ENCODE measurements at regions not wholly inside any gene's neighbourhood (a gene's known extent, or its start where the extent isn't known, plus 50 kb on each side); places are given as distances from the start of the nearest gene placed in this dataset.

DNA sequence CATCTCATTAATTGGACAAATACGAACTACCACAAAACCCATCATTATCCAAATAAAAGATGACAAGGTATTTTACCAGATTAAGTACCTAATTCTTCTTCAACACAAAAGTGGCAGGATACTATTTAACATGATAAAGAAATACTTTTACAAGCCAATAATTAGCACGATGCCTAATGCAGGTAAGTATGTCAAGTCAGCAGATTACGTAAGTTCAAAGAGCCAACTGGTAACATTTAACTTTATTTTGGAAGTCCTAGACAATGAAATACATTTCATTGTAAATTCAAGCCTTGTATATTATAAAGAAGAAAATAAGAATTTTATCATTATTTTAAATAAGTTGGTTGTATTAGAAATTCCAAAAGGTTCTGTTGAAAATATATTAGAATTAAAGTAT, 535.3 kb upstream of the SOX9 start:
- no TSS peak for BruUV-seq (replicated peaks)
- no peaks in the 10 kb centered on the region for H3K4me1 ChIP-seq (ENCODE audit: control insufficient read depth, insufficient read depth, low read length)
- no peak for ATAC-seq
- H3K27ac ChIP-seq (ENCODE audit: low read length), result no peak overlapping the region
- ChIA-PET CTCF (no interaction called here), POLR2A (no interaction called here)
- no peak overlapping the region for H3K4me3 ChIP-seq (ENCODE audit: low read depth in 2 of 2, low read length in 2 of 2)
- H3K27me3 ChIP-seq (ENCODE audit: control insufficient read depth, insufficient read depth, low read length), result no peaks in the 10 kb centered on the region
- TF ChIP-seq TCF7L2 (IDR thresholded peaks at IDR 0.05; ENCODE audit: low read depth, low read length), result no peak
- TF ChIP-seq POLR2AphosphoS5 (IDR thresholded peaks at IDR 0.05; ENCODE audit: low read depth, low read length), result no peak
- TF ChIP-seq, protein P1, sequence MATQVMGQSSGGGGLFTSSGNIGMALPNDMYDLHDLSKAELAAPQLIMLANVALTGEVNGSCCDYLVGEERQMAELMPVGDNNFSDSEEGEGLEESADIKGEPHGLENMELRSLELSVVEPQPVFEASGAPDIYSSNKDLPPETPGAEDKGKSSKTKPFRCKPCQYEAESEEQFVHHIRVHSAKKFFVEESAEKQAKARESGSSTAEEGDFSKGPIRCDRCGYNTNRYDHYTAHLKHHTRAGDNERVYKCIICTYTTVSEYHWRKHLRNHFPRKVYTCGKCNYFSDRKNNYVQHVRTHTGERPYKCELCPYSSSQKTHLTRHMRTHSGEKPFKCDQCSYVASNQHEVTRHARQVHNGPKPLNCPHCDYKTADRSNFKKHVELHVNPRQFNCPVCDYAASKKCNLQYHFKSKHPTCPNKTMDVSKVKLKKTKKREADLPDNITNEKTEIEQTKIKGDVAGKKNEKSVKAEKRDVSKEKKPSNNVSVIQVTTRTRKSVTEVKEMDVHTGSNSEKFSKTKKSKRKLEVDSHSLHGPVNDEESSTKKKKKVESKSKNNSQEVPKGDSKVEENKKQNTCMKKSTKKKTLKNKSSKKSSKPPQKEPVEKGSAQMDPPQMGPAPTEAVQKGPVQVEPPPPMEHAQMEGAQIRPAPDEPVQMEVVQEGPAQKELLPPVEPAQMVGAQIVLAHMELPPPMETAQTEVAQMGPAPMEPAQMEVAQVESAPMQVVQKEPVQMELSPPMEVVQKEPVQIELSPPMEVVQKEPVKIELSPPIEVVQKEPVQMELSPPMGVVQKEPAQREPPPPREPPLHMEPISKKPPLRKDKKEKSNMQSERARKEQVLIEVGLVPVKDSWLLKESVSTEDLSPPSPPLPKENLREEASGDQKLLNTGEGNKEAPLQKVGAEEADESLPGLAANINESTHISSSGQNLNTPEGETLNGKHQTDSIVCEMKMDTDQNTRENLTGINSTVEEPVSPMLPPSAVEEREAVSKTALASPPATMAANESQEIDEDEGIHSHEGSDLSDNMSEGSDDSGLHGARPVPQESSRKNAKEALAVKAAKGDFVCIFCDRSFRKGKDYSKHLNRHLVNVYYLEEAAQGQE (IDR thresholded peaks at IDR 0.05; ENCODE audit: insufficient read depth in 1 of 2, low read depth in 2 of 2, low read length in 1 of 2), result no peak
- TF ChIP-seq, protein P2, sequence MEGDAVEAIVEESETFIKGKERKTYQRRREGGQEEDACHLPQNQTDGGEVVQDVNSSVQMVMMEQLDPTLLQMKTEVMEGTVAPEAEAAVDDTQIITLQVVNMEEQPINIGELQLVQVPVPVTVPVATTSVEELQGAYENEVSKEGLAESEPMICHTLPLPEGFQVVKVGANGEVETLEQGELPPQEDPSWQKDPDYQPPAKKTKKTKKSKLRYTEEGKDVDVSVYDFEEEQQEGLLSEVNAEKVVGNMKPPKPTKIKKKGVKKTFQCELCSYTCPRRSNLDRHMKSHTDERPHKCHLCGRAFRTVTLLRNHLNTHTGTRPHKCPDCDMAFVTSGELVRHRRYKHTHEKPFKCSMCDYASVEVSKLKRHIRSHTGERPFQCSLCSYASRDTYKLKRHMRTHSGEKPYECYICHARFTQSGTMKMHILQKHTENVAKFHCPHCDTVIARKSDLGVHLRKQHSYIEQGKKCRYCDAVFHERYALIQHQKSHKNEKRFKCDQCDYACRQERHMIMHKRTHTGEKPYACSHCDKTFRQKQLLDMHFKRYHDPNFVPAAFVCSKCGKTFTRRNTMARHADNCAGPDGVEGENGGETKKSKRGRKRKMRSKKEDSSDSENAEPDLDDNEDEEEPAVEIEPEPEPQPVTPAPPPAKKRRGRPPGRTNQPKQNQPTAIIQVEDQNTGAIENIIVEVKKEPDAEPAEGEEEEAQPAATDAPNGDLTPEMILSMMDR (IDR thresholded peaks at IDR 0.05), result no peak
- TF ChIP-seq SIN3A (IDR thresholded peaks at IDR 0.05; ENCODE audit: borderline replicate concordance, insufficient read depth, low read depth, low read length), result no peak
- no peaks in the 10 kb centered on the region for H3K36me3 ChIP-seq (ENCODE audit: control insufficient read depth, insufficient read depth, low read length)
- in situ Hi-C loops (cut with HindIII; ENCODE audit: low pct_unique_long_range_greater_than_20kb, low sequenced_read_pairs) (no loop called here), intact Hi-C loops (cut with micrococcal nuclease; ENCODE audit: unreplicated experiment) (no loop called here)
- DNase-seq (ENCODE audit: low read depth, low spot score), result no peak
- 0 out of 2 replicates have a peak, but pooled peaks cover 4% of the 10 kb centered on the region for H3K9me3 ChIP-seq (ENCODE audit: control insufficient read depth, insufficient read depth, low read depth, low read length)

DNA sequence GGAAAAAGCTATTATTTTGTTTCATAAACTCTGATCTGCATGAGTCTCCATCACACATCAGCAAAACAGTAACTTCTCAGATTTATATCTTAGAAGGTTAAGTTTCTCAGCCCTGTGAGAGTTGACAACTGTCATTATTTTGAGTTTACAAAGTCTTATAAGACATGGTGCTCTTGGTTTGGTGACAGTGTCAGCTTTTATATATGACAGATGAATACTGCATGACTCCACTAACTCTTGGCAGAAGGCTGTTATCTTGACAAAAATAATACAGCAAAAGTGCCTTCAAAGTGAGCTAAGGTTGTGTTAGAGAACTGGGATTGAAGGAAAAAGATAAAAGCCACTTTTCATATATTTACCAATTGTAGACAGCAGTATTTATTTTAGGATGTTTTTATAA, 528.4 kb upstream of the SOX9 start:
- in situ Hi-C loops (cut with HindIII; ENCODE audit: low pct_unique_long_range_greater_than_20kb, low sequenced_read_pairs), result no loop called here

More for the DNA sequence above, 528.4 kb upstream of the SOX9 start:
- intact Hi-C loops (cut with micrococcal nuclease; ENCODE audit: unreplicated experiment), result no loop called here
- ChIA-PET CTCF (no interaction called here), POLR2A (interaction anchor here (0.6 kb wide), 1 partner anchor 66 kb away, joined by 3 read pairs; no protein-coding TSS in a partner anchor)
- H3K36me3 ChIP-seq (ENCODE audit: control insufficient read depth, insufficient read depth, low read length), result no peaks in the 10 kb centered on the region
- no peaks in the 10 kb centered on the region for H3K27me3 ChIP-seq (ENCODE audit: control insufficient read depth, insufficient read depth, low read length)
- BruUV-seq (replicated peaks), result no TSS peak
- 0 out of 2 replicates have a peak, but pooled peaks cover 4% of the 10 kb centered on the region for H3K9me3 ChIP-seq (ENCODE audit: control insufficient read depth, insufficient read depth, low read depth, low read length)
- H3K27ac ChIP-seq (ENCODE audit: low read length), result no peak overlapping the region
- H3K4me1 ChIP-seq (ENCODE audit: control insufficient read depth, insufficient read depth, low read length), result no peaks in the 10 kb centered on the region
- H3K4me3 ChIP-seq (ENCODE audit: low read depth in 2 of 2, low read length in 2 of 2), result no peak overlapping the region
- ATAC-seq (no peak), DNase-seq (ENCODE audit: low read depth, low spot score) (no peak)
- TF ChIP-seq, protein P2 (IDR thresholded peaks at IDR 0.05), result no peak
- TF ChIP-seq POLR2AphosphoS5 (IDR thresholded peaks at IDR 0.05; ENCODE audit: low read depth, low read length) (no peak), SIN3A (IDR thresholded peaks at IDR 0.05; ENCODE audit: borderline replicate concordance, insufficient read depth, low read depth, low read length) (no peak), TCF7L2 (IDR thresholded peaks at IDR 0.05; ENCODE audit: low read depth, low read length) (no peak)
- TF ChIP-seq, protein P1 (IDR thresholded peaks at IDR 0.05; ENCODE audit: insufficient read depth in 1 of 2, low read depth in 2 of 2, low read length in 1 of 2), result no peak

Data from Panc1 (cell line).